PC-9 (cell line): ENCODE measurements at regions not wholly inside any gene's neighbourhood (a gene's known extent, or its start where the extent isn't known, plus 50 kb on each side); places are given as distances from the start of the nearest gene placed in this dataset.
"Not testable (repeated sequence)": the region's sequence is repeated elsewhere in the genome, so short reads cannot be mapped to it uniquely, and the experiment has no call there.

Experiments used
- EZH2 ChIP-seq: fragments of 200-600 bp; sonication (generic); IDR thresholded peaks from 2 replicates; pipeline ENCODE4 v1.8.0; 2017; ENCODE audit warnings: antibody characterized with exemption, low read depth
- TF ChIP-seq, protein P1 (sequence below): fragments of 200-600 bp; sonication (generic); conservative IDR thresholded peaks from 2 replicates; pipeline ENCODE4 v1.6.1; 2017; ENCODE audit warnings: mixed run types, antibody characterized with exemption, mild to moderate bottlenecking, moderate library complexity

DNA sequence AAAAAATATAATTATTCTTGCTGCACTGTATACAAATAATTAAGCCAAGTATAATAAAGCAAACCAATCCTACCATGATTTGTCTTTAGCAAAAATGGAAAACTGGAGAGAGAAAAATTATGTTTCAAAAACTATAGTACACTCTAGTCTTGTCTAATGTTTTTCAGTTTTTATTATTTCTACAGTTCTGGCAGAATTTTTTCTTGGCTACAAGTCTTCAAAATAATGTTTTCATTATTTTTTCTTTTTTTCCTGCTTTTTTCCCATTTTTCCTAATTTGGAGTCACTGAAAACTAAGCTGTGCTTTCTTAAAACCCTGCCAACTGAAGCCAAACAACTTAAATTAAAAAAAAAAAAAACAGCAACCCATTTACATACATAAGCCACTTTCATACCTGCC lies 132.0 kb downstream of the RAMP3 start:
- TF ChIP-seq, protein P1, sequence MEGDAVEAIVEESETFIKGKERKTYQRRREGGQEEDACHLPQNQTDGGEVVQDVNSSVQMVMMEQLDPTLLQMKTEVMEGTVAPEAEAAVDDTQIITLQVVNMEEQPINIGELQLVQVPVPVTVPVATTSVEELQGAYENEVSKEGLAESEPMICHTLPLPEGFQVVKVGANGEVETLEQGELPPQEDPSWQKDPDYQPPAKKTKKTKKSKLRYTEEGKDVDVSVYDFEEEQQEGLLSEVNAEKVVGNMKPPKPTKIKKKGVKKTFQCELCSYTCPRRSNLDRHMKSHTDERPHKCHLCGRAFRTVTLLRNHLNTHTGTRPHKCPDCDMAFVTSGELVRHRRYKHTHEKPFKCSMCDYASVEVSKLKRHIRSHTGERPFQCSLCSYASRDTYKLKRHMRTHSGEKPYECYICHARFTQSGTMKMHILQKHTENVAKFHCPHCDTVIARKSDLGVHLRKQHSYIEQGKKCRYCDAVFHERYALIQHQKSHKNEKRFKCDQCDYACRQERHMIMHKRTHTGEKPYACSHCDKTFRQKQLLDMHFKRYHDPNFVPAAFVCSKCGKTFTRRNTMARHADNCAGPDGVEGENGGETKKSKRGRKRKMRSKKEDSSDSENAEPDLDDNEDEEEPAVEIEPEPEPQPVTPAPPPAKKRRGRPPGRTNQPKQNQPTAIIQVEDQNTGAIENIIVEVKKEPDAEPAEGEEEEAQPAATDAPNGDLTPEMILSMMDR, result not testable (repeated sequence)
- TF ChIP-seq EZH2, result not testable (repeated sequence)
